GM23248 (cell line): ENCODE measurements at regions not wholly inside any gene's neighbourhood (a gene's known extent, or its start where the extent isn't known, plus 50 kb on each side); places are given as distances from the start of the nearest gene placed in this dataset.

Experiments
- DNase-seq: peaks from one replicate; pipeline ENCODE4 v3.0.0-alpha.2; 2015
- H2AFZ ChIP-seq: fragments of 200-600 bp; sonication (generic); 2 replicates; pipeline ENCODE4 v1.6.1; 2016; ENCODE audit warnings: antibody characterized with exemption
- H3F3A ChIP-seq: fragments of 200-600 bp; sonication (generic); 2 replicates; pipeline ENCODE4 v1.6.1; 2016; ENCODE audit warnings: mild to moderate bottlenecking, antibody characterized with exemption, mixed run types; ENCODE audit not compliant: insufficient read depth
- H3K27ac ChIP-seq: fragments of 200-600 bp; sonication (generic); 2 replicates; pipeline ENCODE4 v1.5.1; 2016; ENCODE audit warnings: mild to moderate bottlenecking
- H3K27me3 ChIP-seq: fragments of 200-600 bp; sonication (generic); replicated peaks from 2 replicates; pipeline ENCODE4 v1.6.1; 2016; ENCODE audit warnings: mild to moderate bottlenecking; ENCODE audit not compliant: insufficient read depth
- H3K36me3 ChIP-seq: fragments of 200-600 bp; sonication (generic); 2 replicates; pipeline ENCODE4 v1.6.1; 2016; ENCODE audit warnings: low read depth, mild to moderate bottlenecking
- H3K4me1 ChIP-seq: fragments of 200-600 bp; sonication (generic); 2 replicates; pipeline ENCODE4 v1.6.1; 2016; ENCODE audit warnings: mild to moderate bottlenecking; ENCODE audit not compliant: insufficient read depth
- H3K4me2 ChIP-seq: fragments of 200-600 bp; sonication (generic); one replicate; pipeline ENCODE4 v1.6.1; 2016; ENCODE audit warnings: mild to moderate bottlenecking; ENCODE audit not compliant: unreplicated experiment
- H3K4me3 ChIP-seq: fragments of 200-600 bp; sonication (generic); 2 replicates; pipeline ENCODE4 v1.5.1; 2016; ENCODE audit warnings: mild to moderate bottlenecking
- H3K79me2 ChIP-seq: fragments of 200-600 bp; sonication (generic); 2 replicates; pipeline ENCODE4 v1.6.1; 2016; ENCODE audit warnings: mild to moderate bottlenecking; ENCODE audit not compliant: insufficient read depth
- H3K9ac ChIP-seq: fragments of 200-600 bp; sonication (generic); 2 replicates; pipeline ENCODE4 v1.6.1; 2016; ENCODE audit warnings: mild to moderate bottlenecking
- H3K9me2 ChIP-seq: fragments of 200-600 bp; sonication (generic); 2 replicates; pipeline ENCODE4 v1.6.1; 2016; ENCODE audit warnings: mixed run types, mild to moderate bottlenecking, moderate library complexity; ENCODE audit not compliant: insufficient read depth
- H3K9me3 ChIP-seq: fragments of 200-600 bp; sonication (generic); one replicate; pipeline ENCODE4 v1.6.1; 2017; ENCODE audit warnings: low read depth
- H4K20me1 ChIP-seq: fragments of 200-600 bp; sonication (generic); 2 replicates; pipeline ENCODE4 v1.6.0; 2016; ENCODE audit not compliant: insufficient read depth
- EZH2 ChIP-seq: fragments of 200-600 bp; sonication (generic); IDR thresholded peaks from 2 replicates; pipeline ENCODE4 v1.6.1; 2018; ENCODE audit warnings: antibody characterized with exemption, mild to moderate bottlenecking; ENCODE audit not compliant: insufficient read depth, poor library complexity, severe bottlenecking
- EZH2phosphoT487 ChIP-seq: fragments of 200-600 bp; sonication (generic); IDR thresholded peaks from 2 replicates; pipeline ENCODE4 v1.6.1; 2018; ENCODE audit warnings: antibody characterized with exemption, moderate library complexity, mild to moderate bottlenecking, low read depth; ENCODE audit not compliant: insufficient read depth
- WGBS, 2 experiments: methylation state at CpG; one replicate each; pipeline ENCODE4 v1.1.6; 2015 to 2017; ENCODE audit warnings: low lambda C conversion rate in 2 of 2, low coverage in 1 of 2; ENCODE audit errors: missing lambda C conversion rate in 2 of 2; 5-methylcytosine and 5-hydroxymethylcytosine counted together
- in situ Hi-C: fragments of 300-500 bp; cut with MboI; formaldehyde crosslinking; loops from 2 replicates; pipeline ENCODE4 v1.15.0; 2020

- in situ Hi-C loops, result no loop called here
- H3K4me2 ChIP-seq, result no peak overlapping the region
- no peaks in the 10 kb centered on the region for H3K9me2 ChIP-seq
- no peaks in the 10 kb centered on the region for H3K9me3 ChIP-seq
- H3K9ac ChIP-seq, result no peak overlapping the region
- no peak for DNase-seq
- H3K4me1 ChIP-seq, result no peaks in the 10 kb centered on the region
- no peaks in the 10 kb centered on the region for H3K27me3 ChIP-seq
- H4K20me1 ChIP-seq, result no peaks in the 10 kb centered on the region
- H3K79me2 ChIP-seq, result no peaks in the 10 kb centered on the region
- TF ChIP-seq EZH2 (no peak), EZH2phosphoT487 (no peak)
- no peak overlapping the region for H3K27ac ChIP-seq
- no peaks in the 10 kb centered on the region for H3F3A ChIP-seq
- WGBS, 2 experiments, result 16 to 23% methylated on average over 4 of the region's 4 CpGs
- H3K4me3 ChIP-seq, result no peak overlapping the region
- H2AFZ ChIP-seq, result no peak overlapping the region
- no peaks in the 10 kb centered on the region for H3K36me3 ChIP-seq
Observed at GRCh38 chr17:5962371-5962770, 107.8 kb upstream of the WSCD1 start.

- no peak for DNase-seq
- Histone ChIP-seq H3K27ac (no peak overlapping the region), H3K9me2 (no peaks in the 10 kb centered on the region), H3K9me3 (no peaks in the 10 kb centered on the region), H3F3A (no peaks in the 10 kb centered on the region), H2AFZ (no peak overlapping the region), H3K4me2 (no peak overlapping the region), H3K4me3 (no peak overlapping the region), H3K27me3 (no peaks in the 10 kb centered on the region), H3K36me3 (no peaks in the 10 kb centered on the region), H4K20me1 (no peaks in the 10 kb centered on the region), H3K9ac (no peak overlapping the region), H3K4me1 (no peaks in the 10 kb centered on the region), H3K79me2 (no peaks in the 10 kb centered on the region)
- in situ Hi-C loops, result no loop called here
- TF ChIP-seq EZH2phosphoT487, result no peak
- no peak for TF ChIP-seq EZH2
- 10 to 27% methylated on average over 1 of the region's 1 CpG for WGBS, 2 experiments
Observed at GRCh38 chr17:5971969-5972368, 98.2 kb upstream of the WSCD1 start.

GRCh38 chr17:5973410-5973809, 96.8 kb upstream of the WSCD1 start:
- TF ChIP-seq EZH2, result no peak
- no peak for TF ChIP-seq EZH2phosphoT487
- Histone ChIP-seq H3K36me3 (no peaks in the 10 kb centered on the region), H4K20me1 (no peaks in the 10 kb centered on the region), H3F3A (no peaks in the 10 kb centered on the region), H3K4me1 (no peaks in the 10 kb centered on the region), H3K9me2 (no peaks in the 10 kb centered on the region), H3K79me2 (no peaks in the 10 kb centered on the region), H2AFZ (no peak overlapping the region), H3K4me3 (no peak overlapping the region), H3K9ac (no peak overlapping the region), H3K4me2 (no peak overlapping the region), H3K27ac (no peak overlapping the region), H3K27me3 (no peaks in the 10 kb centered on the region), H3K9me3 (no peaks in the 10 kb centered on the region)
- in situ Hi-C loops, result no loop called here
- DNase-seq, result no peak
- 12% methylated on average over 3 of the region's 3 CpGs for WGBS, 2 experiments

GRCh38 chr17:5975661-5976060, 94.5 kb upstream of the WSCD1 start:
- Histone ChIP-seq H3K27me3 (no peaks in the 10 kb centered on the region), H3K36me3 (no peaks in the 10 kb centered on the region), H2AFZ (no peak overlapping the region), H3K79me2 (no peaks in the 10 kb centered on the region), H3K9me3 (no peaks in the 10 kb centered on the region), H4K20me1 (no peaks in the 10 kb centered on the region), H3K27ac (no peak overlapping the region), H3K9me2 (no peaks in the 10 kb centered on the region), H3K4me3 (no peak overlapping the region), H3K4me2 (no peak overlapping the region), H3F3A (no peaks in the 10 kb centered on the region), H3K4me1 (no peaks in the 10 kb centered on the region), H3K9ac (no peak overlapping the region)
- TF ChIP-seq EZH2phosphoT487, result no peak
- TF ChIP-seq EZH2, result no peak
- WGBS, 2 experiments, result 5 to 15% methylated on average over 3 of the region's 3 CpGs
- DNase-seq, result no peak
- in situ Hi-C loops, result no loop called here

GRCh38 chr17:5976251-5976650, 93.9 kb upstream of the WSCD1 start:
- Histone ChIP-seq H3K4me3 (no peak overlapping the region), H3K27me3 (no peaks in the 10 kb centered on the region), H3K9ac (no peak overlapping the region), H3K9me3 (no peaks in the 10 kb centered on the region), H3K4me1 (no peaks in the 10 kb centered on the region), H4K20me1 (no peaks in the 10 kb centered on the region), H2AFZ (no peak overlapping the region), H3K4me2 (no peak overlapping the region), H3K9me2 (no peaks in the 10 kb centered on the region), H3K27ac (no peak overlapping the region), H3K79me2 (no peaks in the 10 kb centered on the region), H3F3A (no peaks in the 10 kb centered on the region), H3K36me3 (no peaks in the 10 kb centered on the region)
- WGBS, 2 experiments, result 15 to 16% methylated on average over 6 of the region's 6 CpGs
- TF ChIP-seq EZH2, result no peak
- no peak for TF ChIP-seq EZH2phosphoT487
- in situ Hi-C loops, result no loop called here
- DNase-seq, result no peak
